BJ (cell line): ENCODE measurements at regions not wholly inside any gene's neighbourhood (a gene's known extent, or its start where the extent isn't known, plus 50 kb on each side); places are given as distances from the start of the nearest gene placed in this dataset.

Source experiments
- CTCF ChIA-PET: fragments of 350-600 bp; formaldehyde crosslinking; extraction: SDS; loops from one replicate; lab custom pipeline; 2021; ENCODE audit warnings: antibody characterized with exemption, inconsistent platforms; lab: Yijun Ruan, JAX
- POLR2A ChIA-PET: fragments of 300-600 bp; sonication (Branson Sonifier 250); formaldehyde crosslinking; extraction: SDS; loops from one replicate; lab custom pipeline; 2021; ENCODE audit warnings: antibody characterized with exemption; lab: Charles Lee
- DNase-seq: peaks from one replicate; pipeline ENCODE4 v3.0.0-alpha.2; 2011; ENCODE audit warnings: low read depth
- H3K27me3 ChIP-seq: 2 replicates; pipeline ENCODE4 v1.6.0; 2011; ENCODE audit warnings: low read length; ENCODE audit not compliant: control insufficient read depth, insufficient read depth
- H3K36me3 ChIP-seq: 2 replicates; pipeline ENCODE4 v1.5.1; 2011; ENCODE audit warnings: low read length; ENCODE audit not compliant: control insufficient read depth, insufficient read depth
- H3K4me3 ChIP-seq: 2 replicates; pipeline ENCODE4 v1.5.1; 2011; ENCODE audit warnings: low read depth, mild to moderate bottlenecking, control low read depth, low read length
- CTCF ChIP-seq: IDR thresholded peaks from 2 replicates; pipeline ENCODE4 v1.5.1; 2011; ENCODE audit warnings: low read depth, mild to moderate bottlenecking, control low read depth, inconsistent platforms, low read length, moderate library complexity; ENCODE audit not compliant: insufficient read depth

GRCh38 chr2:142200062-142200461, 69.2 kb upstream of the LRP1B start:
- Histone ChIP-seq H3K27me3 (no peaks in the 10 kb centered on the region), H3K4me3 (no peak overlapping the region), H3K36me3 (no peaks in the 10 kb centered on the region)
- POLR2A ChIA-PET: no interaction called here
- no peak for TF ChIP-seq CTCF
- CTCF ChIA-PET: no interaction called here
- no peak for DNase-seq

GRCh38 chr2:142199073-142199472, 68.3 kb upstream of the LRP1B start:
- no peak for TF ChIP-seq CTCF
- ChIA-PET CTCF (no interaction called here), POLR2A (no interaction called here)
- DNase-seq: no peak
- no peaks in the 10 kb centered on the region for H3K27me3 ChIP-seq
- H3K4me3 ChIP-seq: no peak overlapping the region
- no peaks in the 10 kb centered on the region for H3K36me3 ChIP-seq

GRCh38 chr2:142190805-142191204, 60.0 kb upstream of the LRP1B start:
- no peak for TF ChIP-seq CTCF

GRCh38 chr2:142189501-142189900, 58.7 kb upstream of the LRP1B start:
- ChIA-PET POLR2A (no interaction called here), CTCF (no interaction called here)
- no peaks in the 10 kb centered on the region for H3K27me3 ChIP-seq
- H3K4me3 ChIP-seq: no peak overlapping the region
- TF ChIP-seq CTCF: no peak
- no peak for DNase-seq
- no peaks in the 10 kb centered on the region for H3K36me3 ChIP-seq

More at GRCh38 chr2:142190805-142191204, 60.0 kb upstream of the LRP1B start:
- CTCF ChIA-PET: interaction anchor here (1.2 kb wide), 1 partner anchor 10 kb away, joined by 3 read pairs; no protein-coding TSS in a partner anchor
- DNase-seq: no peak
- Histone ChIP-seq H3K27me3 (no peaks in the 10 kb centered on the region), H3K36me3 (no peaks in the 10 kb centered on the region), H3K4me3 (no peak overlapping the region)
- POLR2A ChIA-PET: no interaction called here

GRCh38 chr2:142188562-142188961, 57.7 kb upstream of the LRP1B start:
- TF ChIP-seq CTCF: no peak
- ChIA-PET CTCF (no interaction called here), POLR2A (no interaction called here)
- DNase-seq: no peak
- no peaks in the 10 kb centered on the region for H3K27me3 ChIP-seq
- no peaks in the 10 kb centered on the region for H3K36me3 ChIP-seq
- no peak overlapping the region for H3K4me3 ChIP-seq
